ENCODE measurements at regions not wholly inside any gene's neighbourhood (a gene's known extent, or its start where the extent isn't known, plus 50 kb on each side); places are given as distances from the start of the nearest gene placed in this dataset.

DNA sequence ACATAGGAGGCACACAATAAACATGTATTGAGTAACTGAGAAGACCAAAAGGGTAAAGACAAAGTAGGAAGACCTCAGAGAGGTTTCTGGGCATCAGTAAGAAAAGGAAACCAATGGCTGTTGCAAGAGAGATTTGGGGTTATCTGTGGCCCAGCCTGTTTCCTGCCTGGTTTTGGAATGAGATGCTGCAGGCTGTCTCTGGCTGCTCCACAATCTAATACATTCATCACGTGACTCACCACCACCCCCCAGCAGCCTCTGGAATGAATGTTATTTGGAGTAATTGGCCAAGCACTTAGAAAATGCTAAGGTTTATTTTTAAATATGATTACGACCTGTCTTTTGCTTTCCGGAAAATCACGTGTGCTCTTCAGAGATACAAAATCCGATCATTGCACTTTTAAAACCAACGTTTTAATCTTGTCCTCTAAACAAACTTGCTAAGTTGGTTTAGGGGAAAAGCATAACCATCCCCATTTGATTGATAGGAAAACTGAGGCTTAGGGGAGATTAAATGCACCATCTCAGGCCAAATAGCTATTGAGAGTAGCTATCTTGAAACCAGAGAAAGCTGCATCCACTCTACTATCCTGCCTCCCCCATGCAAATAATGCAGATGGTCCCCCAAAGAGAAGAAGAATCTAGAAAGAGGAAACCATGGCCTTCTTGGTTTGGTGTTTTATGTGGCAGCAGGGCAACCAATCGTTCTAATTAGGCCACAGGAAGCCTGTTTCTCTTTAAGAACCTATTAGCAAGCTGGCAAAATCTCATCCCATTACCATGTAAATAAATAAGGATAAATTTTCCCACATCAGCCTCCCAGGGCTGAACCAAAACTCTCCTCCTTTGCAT is 151.8 kb upstream of the ADRA1B start:
- no peak for FAIRE-seq

- no peak for FAIRE-seq
These were observed 151.2 kb upstream of the ADRA1B start for GRCh38 chr5:159765135-159765433.

- FAIRE-seq, result no peak
These were observed 150.3 kb upstream of the ADRA1B start for GRCh38 chr5:159765760-159766517.

DNA sequence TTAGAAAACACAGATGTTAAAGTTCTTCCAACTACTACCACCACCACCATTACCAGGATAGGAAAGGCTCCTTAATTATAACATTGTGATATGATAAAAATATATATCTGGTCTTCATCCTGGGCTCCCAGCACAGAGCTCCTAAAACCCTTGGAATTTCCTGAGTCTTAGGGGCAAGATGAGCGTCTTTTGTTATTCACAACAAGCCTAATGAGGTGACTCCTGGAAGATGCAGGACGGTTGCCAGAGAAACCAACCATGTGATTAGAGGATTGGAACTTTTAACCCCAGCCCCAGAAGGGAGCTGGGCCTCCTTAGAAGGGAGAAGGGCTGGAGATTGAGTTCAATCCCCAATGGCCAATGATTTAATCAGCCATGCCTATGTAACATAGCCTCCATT is 148.0 kb upstream of the ADRA1B start:
- no peak for FAIRE-seq

- FAIRE-seq, result no peak
These were observed 143.6 kb upstream of the ADRA1B start for GRCh38 chr5:159772698-159773061.

- no peak for FAIRE-seq
These were observed 143.0 kb upstream of the ADRA1B start for GRCh38 chr5:159773062-159773924.

GRCh38 chr5:159774476-159775031 is 141.7 kb upstream of the ADRA1B start:
- no peak for FAIRE-seq

DNA sequence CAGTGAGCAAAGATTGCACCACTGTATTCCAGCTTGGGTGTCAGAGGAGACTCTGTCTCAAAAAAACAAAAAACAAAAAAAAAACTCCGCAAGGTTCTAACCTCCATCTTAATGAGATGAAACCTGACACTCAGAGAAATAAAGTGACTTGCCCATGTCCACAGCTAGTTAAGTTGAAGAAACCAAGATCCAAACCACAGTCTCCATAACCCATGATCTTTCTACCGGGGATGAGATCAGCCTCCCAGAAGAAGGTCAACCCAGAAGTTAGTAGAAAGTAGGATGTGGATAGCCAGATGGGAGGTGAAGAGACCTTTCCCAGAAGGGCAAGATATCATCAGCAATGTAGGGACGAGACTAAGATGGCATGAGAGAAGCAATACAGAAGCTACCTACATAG is 140.4 kb upstream of the ADRA1B start:
- FAIRE-seq, result no peak

GRCh38 chr5:159777049-159777660 is 139.1 kb upstream of the ADRA1B start:
- no peak for FAIRE-seq

DNA sequence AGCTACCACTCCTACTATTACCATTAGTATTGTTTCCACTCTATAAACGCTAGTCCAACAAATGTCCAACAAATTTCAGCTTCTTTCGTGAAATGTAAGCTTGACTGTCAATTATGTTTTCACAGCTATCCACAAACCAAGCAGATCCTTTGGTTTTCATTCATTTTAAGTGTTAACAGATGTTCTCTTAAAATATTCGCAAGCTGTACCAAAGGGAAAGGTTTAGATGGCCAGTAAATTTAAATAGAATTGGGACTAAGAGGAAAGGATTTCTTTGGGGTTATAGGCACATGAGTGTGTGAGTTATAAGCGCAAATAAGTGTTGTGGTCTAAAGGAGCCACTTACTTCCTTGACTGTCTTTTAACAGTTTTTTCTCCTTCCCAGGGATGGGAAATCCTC is 136.8 kb upstream of the ADRA1B start:
- FAIRE-seq, result no peak

DNA sequence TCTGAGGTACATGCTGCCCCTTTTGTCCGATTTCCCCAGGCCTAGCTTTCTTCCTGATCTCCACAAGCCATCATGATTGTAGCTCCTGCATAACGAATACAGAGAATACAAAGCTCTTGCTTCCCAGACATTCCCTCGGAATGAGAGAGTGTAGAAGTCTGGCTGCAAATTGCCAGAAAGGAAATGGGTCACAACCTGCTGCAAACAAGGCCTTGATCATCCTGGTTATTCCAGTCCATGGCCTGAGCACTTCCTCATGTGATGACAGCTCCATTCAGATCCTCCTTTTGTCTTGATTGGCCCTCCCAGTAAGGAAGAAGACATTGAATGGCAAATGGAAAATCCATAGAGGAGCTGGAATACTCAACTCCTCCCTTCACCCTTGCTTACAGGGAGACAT is 136.0 kb upstream of the ADRA1B start:
- FAIRE-seq, result no peak

DNA sequence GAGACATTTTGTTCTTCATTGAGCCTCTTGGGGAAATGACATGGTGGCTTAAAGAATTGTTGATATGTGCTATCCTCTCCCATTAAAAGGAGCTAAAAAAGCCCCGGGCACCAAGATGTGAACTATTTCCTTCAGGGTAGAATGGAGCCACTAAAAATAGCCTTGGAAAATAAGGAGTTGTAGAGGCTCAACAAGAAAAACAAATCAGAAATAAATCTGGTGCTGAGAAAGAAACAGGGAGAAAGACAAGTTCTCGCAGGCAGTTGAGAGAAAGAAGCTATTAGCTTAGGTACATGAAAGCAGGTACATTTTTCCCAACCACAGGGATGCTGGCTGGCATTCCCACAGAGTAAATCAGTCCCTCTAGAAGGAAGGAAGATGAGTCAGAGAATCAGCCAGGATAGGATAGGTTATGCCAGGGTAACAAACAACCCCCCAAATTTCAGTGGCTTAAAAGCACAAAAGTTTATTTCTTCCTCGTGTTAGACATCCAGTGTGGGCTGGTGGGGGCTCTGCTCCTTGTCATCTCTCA is 134.6 kb upstream of the ADRA1B start:
- no peak for FAIRE-seq

- FAIRE-seq, result no peak
These were observed 133.9 kb upstream of the ADRA1B start for GRCh38 chr5:159782197-159782994.

GRCh38 chr5:159782995-159783300 is 133.3 kb upstream of the ADRA1B start:
- FAIRE-seq, result no peak

DNA sequence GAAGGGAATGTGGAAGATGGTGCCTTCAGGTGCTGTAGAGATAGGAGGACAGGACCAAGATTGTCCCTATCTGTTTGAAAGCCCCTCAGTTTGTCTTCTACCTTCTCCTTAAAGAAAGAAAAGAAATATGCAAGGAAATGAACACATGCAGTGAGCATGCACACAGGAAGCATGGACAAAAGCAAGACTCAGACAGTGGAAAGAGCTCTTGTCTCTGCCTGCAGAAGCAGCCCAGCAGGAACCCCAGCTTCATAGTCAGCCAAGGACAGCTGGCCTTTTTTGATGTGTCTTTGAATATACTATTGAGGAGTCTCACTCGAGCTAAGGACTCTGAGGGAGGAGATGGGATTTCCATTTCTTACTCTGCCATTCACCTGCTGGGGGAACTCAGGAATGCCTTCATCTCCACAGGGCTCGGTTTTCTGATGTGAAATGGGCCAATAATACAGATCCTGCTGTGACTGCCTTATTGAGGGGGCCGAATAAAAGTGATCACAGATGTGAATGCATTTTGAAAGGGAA is 132.5 kb upstream of the ADRA1B start:
- no peak for FAIRE-seq

DNA sequence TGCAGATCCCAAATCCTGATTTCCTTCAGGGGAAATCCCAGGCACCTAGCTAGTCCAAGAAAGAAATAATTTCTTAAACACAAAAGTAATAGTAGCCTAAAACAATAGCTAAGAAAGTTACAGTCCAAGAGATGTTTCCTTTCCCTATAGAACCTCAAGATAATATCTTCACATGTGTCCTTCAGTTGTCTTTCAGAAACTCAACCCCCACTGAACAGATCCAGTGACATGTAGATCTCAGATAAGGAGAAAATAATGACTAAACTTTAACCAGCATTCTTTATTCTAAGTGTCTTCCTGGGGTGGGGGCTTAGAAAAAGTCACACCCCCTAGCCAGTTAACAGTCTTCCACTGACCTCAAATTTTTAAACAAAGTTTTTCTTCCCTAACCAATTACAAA is 131.3 kb upstream of the ADRA1B start:
- FAIRE-seq, result no peak

DNA sequence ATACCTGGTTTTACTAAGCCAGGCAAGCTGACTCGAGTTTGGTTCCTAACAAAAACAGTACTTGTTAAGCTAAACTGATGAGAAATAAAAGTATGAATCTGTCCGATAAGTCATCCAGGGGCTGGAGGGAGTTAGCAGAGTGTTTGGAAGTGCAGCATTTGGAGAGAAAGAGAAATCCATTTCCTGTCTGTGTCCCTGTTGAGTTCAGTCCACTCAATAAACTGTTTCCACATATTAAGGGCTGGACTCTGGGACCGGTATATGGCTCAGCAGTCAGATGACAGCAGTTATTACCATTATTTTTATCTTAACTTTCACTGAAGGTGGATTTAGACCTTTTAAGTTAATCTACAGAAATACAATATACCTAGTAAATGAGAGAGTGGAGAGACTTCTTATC is 130.6 kb upstream of the ADRA1B start:
- FAIRE-seq, result no peak

- FAIRE-seq, result no peak
These were observed 130.1 kb upstream of the ADRA1B start for GRCh38 chr5:159786201-159786600.

- no peak for FAIRE-seq
These were observed 129.2 kb upstream of the ADRA1B start for GRCh38 chr5:159786901-159787691.

DNA sequence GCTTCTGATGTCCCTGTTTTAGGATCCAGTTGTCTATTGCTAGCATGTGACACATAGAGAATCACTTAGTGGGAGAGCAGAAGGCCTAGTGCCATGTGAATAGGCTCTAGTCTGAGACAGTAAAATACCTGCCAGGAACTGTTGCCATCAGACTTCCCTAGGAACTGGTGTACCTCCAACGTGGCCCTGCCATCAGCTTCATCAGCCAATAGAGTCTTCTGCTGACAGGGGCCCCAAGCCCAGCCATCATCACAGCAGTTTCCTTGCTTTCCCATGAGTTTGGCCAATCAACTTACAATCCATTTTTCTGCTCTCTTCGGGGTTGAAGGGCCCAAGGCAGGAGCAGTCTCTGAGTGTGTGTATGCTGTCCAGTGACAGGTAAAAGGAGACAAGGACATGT is 128.4 kb upstream of the ADRA1B start:
- no peak for FAIRE-seq

GRCh38 chr5:159788835-159789331 is 127.4 kb upstream of the ADRA1B start:
- FAIRE-seq, result no peak

All from islet of Langerhans (tissue), 1 donor.